Dendritic cell treated with granulocyte-macrophage colony-stimulating factor and Interleukin-4, amounts not matched to agents 40 ng/mL and 50 ng/mL, for 4 days (primary cell): ENCODE measurements at regions not wholly inside any gene's neighbourhood (a gene's known extent, or its start where the extent isn't known, plus 50 kb on each side); places are given as distances from the start of the nearest gene placed in this dataset.
A peak's percentile ranks its signal among the peaks of the same experiment; 100 is the strongest.
"Not testable (repeated sequence)": the region's sequence is repeated elsewhere in the genome, so short reads cannot be mapped to it uniquely, and the experiment has no call there.

ENCODE experiments used
- H3K27ac Mint-ChIP-seq: one replicate; pipeline ENCODE4 v1.8.0; 2022; ENCODE audit warnings: mild to moderate bottlenecking, mixed read lengths
- H3K27me3 Mint-ChIP-seq: one replicate; pipeline ENCODE4 v1.8.0; 2022; ENCODE audit warnings: mild to moderate bottlenecking, mixed read lengths
- H3K36me3 Mint-ChIP-seq: one replicate; pipeline ENCODE4 v1.8.0; 2022; ENCODE audit warnings: low read depth, mixed read lengths
- H3K4me1 Mint-ChIP-seq: one replicate; pipeline ENCODE4 v1.8.0; 2022; ENCODE audit warnings: low read depth, mixed read lengths
- H3K4me3 Mint-ChIP-seq: one replicate; pipeline ENCODE4 v1.8.0; 2022; ENCODE audit warnings: mild to moderate bottlenecking, moderate library complexity, mixed read lengths
- H3K9me3 Mint-ChIP-seq: one replicate; pipeline ENCODE4 v1.8.0; 2022; ENCODE audit warnings: mixed read lengths
- intact Hi-C: fragments of 100-400 bp; cut with micrococcal nuclease; formaldehyde crosslinking; loops from one replicate; pipeline ENCODE4 v1.15.0; 2022

DNA sequence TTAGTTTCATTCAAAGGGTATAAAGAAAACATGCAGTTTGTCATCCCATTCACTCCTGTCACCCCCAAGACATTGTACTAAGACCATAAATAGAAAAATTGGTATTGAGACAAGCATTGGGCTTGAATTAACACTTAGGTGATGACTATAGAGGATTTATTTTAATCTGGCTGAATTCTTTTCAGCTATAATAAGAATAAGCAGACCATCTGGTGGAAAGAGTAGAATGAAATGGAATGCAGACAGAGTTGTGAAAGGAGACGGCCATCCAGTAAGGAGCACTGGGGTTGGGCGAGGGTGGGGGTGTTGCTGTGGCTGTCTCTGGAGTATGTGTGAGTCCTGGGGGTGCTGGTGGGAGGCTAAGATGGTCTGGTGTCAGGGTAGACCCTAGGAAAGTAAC lies 125.0 kb upstream of the IVNS1ABP start:
- no peak overlapping the region for H3K4me3 Mint-ChIP-seq
- H3K27ac Mint-ChIP-seq, result no peak overlapping the region
- H3K36me3 Mint-ChIP-seq, result no peaks in the 10 kb centered on the region
- no peaks in the 10 kb centered on the region for H3K9me3 Mint-ChIP-seq
- H3K27me3 Mint-ChIP-seq, result no peaks in the 10 kb centered on the region
- intact Hi-C loops, result loop anchor here (10.0 kb wide), 1 partner anchor 233 kb away; no protein-coding TSS in a partner anchor
- H3K4me1 Mint-ChIP-seq, result peaks cover 15% of the 10 kb centered on the region

DNA sequence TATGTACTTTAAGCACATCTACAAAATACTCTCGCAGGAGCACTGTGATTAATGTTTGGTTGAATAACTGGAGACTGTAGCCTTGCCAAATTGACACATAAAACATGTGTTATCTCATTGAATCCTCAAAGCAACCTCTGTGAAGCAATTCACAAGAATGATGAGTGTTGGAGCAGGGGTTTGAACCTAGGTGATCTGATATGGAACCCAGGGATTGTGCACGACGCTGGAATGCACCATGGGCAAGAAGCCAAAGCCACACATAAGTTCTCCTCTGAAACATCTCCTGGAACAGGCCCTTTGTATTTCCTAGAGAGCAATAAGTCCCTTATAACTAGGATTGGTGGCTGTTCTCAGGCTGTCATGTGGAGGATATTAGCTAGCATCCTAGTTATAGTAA lies 124.6 kb upstream of the IVNS1ABP start:
- Mint-ChIP-seq H3K4me1 (peaks cover 15% of the 10 kb centered on the region), H3K9me3 (no peaks in the 10 kb centered on the region), H3K27ac (no peak overlapping the region), H3K4me3 (no peak overlapping the region), H3K27me3 (no peaks in the 10 kb centered on the region), H3K36me3 (no peaks in the 10 kb centered on the region)
- intact Hi-C loops, result loop anchor here (2.0 to 10.0 kb wide), 2 partner anchors 125 to 233 kb away; partner anchors contain the start of gene IVNS1ABP

DNA sequence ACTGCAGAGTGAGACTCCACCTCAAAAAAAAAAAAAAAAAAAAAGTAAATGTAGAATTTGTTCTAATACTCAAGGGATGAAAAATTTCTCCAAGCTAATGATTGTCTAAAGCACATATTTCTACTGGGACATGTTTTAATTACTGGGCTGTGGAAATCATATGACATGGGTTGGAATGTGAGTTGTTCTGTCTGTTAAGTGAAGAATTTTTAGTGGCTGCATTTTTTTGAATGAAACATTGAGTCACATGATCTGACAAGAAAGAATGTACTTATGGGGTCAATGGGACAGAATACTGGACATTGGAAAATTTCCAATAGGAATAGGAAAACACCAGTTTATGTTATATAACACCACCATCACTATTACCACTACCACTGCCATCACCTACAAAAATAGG lies 123.8 kb upstream of the IVNS1ABP start:
- intact Hi-C loops, result loop anchor here (2.0 to 10.0 kb wide), 2 partner anchors 124 to 234 kb away; partner anchors contain the start of gene IVNS1ABP
- Mint-ChIP-seq H3K4me3 (no peak overlapping the region), H3K27ac (no peak overlapping the region), H3K36me3 (no peaks in the 10 kb centered on the region), H3K9me3 (no peaks in the 10 kb centered on the region), H3K4me1 (peaks cover 15% of the 10 kb centered on the region), H3K27me3 (no peaks in the 10 kb centered on the region)

DNA sequence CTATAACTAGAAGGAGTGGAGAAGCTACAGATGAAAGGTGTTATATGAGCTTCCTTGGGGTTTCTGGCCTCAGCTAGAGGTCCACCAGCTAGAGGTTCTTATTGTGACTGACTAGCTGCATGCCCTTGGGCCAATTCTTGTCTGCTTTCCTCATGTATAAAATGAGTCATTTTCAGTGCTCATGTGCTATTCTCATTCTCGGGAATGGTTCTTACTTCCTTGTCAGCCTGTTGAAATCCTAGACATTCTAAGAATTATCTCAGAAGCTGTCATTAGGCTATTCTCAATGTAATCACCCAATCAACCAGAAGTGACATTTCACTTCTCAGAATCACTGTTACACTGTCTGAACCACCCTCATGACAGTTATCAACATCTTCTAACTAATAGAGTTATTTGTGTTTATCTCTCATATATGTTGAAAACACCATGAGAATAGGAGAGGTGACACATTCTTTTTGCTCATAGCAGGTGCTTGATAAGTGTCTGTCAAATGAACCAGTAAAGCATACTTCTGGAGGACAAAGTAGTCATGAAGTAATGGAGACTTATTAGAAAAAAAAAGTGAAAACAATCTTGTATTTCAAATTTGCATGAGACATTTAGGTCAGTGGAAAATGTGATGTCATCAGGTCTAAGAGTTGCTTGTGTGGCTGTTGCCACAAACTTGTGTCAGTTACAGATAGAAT lies 122.8 kb upstream of the IVNS1ABP start:
- H3K4me1 Mint-ChIP-seq, result peaks cover 15% of the 10 kb centered on the region
- no peaks in the 10 kb centered on the region for H3K36me3 Mint-ChIP-seq
- no peaks in the 10 kb centered on the region for H3K9me3 Mint-ChIP-seq

DNA sequence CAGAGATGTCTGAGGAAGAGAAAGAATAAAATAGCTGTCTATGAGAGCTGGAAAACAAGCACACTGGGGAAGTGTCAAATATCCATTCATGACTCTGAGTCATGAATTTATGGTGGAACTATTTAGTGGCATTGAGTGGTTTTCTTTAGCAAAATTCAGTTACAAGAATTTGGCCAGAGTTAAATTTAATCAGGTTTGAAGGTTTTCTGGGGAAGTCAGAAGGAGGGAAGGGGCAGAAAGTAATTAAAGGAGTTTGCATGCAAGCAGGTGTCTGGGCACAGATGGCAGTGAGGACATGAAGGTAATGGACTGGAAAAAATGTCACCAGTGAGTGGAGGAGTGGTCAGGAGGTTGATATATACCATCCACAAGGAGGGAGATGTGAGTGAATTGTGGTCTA lies 121.9 kb upstream of the IVNS1ABP start:
- Mint-ChIP-seq H3K27me3 (no peaks in the 10 kb centered on the region), H3K4me3 (no peak overlapping the region), H3K27ac (no peak overlapping the region), H3K9me3 (no peaks in the 10 kb centered on the region), H3K4me1 (peaks cover 15% of the 10 kb centered on the region), H3K36me3 (no peaks in the 10 kb centered on the region)
- intact Hi-C loops, result no loop called here

More for the DNA sequence above, 122.8 kb upstream of the IVNS1ABP start:
- Mint-ChIP-seq H3K27ac (no peak overlapping the region), H3K27me3 (no peaks in the 10 kb centered on the region), H3K4me3 (no peak overlapping the region)
- intact Hi-C loops, result loop anchor here (2.0 to 10.0 kb wide), 2 partner anchors 123 to 235 kb away; partner anchors contain the start of gene IVNS1ABP

DNA sequence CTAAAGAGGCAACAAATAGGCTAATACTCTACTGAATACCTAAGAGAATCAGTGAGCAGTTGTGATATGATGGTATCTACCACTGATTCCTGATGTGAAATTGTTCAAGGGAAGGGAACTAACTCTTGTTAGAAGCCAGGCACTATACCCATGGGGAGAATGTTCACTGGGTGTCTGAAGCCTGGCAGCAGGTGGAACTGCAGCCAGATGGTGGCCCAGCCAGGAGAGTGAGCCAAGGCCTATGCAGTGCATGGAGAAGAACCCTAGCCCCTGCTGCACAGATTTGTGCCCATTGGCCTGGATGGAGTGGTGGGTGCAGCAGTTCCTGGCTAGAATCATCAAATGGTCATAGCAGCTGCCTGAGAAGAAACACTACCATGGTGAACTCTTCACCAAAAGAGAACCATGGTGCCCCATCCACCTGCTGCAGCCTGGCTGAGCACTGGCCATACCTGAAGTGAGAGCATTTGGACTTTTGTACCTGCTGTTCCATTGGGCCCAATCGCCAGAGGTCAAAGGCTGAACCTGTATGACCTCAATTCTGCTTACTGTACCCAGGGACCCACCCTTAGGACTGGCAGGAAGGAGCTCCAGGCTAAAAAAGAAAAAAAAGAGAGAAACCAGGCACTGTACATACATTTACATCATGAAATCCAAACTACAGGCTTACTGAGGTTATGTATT lies 118.8 kb upstream of the IVNS1ABP start:
- H3K27ac Mint-ChIP-seq, result no peak overlapping the region
- no peaks in the 10 kb centered on the region for H3K36me3 Mint-ChIP-seq
- no peaks in the 10 kb centered on the region for H3K4me1 Mint-ChIP-seq
- intact Hi-C loops, result no loop called here
- H3K27me3 Mint-ChIP-seq, result no peaks in the 10 kb centered on the region
- H3K9me3 Mint-ChIP-seq, result no peaks in the 10 kb centered on the region
- no peak overlapping the region for H3K4me3 Mint-ChIP-seq

DNA sequence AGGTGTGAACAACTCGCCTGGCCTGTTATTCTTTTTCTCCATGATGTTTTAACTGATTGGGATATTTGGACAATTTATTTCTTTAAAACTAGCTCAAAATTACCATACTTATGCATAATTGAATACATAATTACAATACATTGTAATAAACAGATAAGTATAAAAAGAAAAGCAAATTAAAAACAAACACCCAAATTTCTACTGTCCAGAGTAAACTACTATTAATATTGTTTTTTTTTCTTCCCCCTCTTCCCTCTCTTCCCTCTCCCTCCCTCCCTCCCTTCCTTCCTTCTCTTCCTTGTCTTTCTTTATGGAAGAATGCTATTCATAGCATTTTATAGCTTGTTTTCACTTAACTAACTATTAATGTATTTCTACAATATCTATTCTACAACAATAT lies 117.7 kb upstream of the IVNS1ABP start:
- Mint-ChIP-seq H3K36me3 (no peaks in the 10 kb centered on the region), H3K4me1 (no peaks in the 10 kb centered on the region), H3K27ac (no peak overlapping the region), H3K27me3 (no peaks in the 10 kb centered on the region), H3K4me3 (no peak overlapping the region), H3K9me3 (peaks cover 3% of the 10 kb centered on the region)
- intact Hi-C loops, result no loop called here

DNA sequence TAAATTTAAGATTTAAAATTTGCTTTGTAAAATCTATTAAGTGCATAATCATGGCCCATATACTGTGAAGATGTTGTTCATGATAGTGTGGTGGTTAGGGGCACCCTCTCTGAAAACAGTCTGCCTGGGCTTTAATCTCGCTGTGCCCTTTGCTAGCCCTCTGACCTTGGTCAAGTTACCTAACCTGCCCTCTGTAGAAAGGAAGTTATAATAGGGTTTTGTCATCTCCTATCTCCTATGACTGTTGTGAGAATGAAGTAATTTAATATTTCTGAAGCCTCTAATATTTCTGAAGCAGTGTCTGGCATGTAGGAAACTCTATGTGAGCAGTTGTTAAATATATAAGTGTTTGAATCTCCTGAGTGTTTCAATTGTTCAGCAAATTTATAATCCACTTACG lies 116.6 kb upstream of the IVNS1ABP start:
- Mint-ChIP-seq H3K27me3 (no peaks in the 10 kb centered on the region), H3K4me3 (no peak overlapping the region), H3K27ac (no peak overlapping the region), H3K9me3 (peaks cover 13% of the 10 kb centered on the region), H3K4me1 (no peaks in the 10 kb centered on the region), H3K36me3 (no peaks in the 10 kb centered on the region)
- intact Hi-C loops, result no loop called here

DNA sequence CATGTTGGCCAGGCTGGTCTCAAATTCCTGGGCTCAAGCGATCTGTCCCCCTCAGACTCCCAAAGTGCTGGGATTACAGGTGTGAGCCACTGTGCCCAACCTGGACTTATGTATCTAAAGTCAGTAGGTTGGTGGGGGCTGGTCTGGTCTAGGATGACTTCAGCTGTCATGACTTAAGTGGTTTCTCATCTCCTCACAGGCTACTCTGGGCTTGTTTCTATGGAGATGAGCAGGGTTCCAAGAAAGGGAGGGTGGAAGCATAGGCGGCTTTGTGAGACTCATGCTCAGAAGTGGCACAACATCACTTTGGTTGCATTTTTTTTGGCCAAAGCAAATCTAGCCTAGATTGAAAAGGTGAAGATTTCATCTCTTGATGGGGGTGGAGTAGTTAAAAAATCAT lies 115.9 kb upstream of the IVNS1ABP start:
- no peaks in the 10 kb centered on the region for H3K36me3 Mint-ChIP-seq
- no peaks in the 10 kb centered on the region for H3K27me3 Mint-ChIP-seq
- intact Hi-C loops, result no loop called here
- H3K9me3 Mint-ChIP-seq, result peaks cover 13% of the 10 kb centered on the region
- H3K27ac Mint-ChIP-seq, result no peak overlapping the region
- H3K4me1 Mint-ChIP-seq, result peaks cover under 1% of the 10 kb centered on the region
- H3K4me3 Mint-ChIP-seq, result no peak overlapping the region

DNA sequence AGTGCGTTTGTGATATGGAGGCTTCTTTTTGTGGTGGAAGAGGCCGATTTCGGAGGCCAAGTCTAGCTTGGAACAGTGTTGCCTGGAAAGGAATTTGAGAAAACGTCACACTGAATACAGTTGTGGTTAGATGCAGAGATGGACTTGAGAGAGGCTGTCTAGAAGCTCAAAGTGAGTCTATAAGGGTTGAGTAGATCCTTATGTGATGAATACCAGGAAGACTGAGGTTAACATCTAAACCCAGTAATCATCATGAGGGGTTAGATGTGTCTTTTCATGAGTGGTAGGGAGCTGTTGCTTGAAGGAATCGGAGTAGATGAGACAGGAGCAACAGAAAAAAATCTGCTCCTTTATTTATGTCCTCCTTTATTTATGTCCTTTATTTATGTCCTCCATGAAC lies 114.6 kb upstream of the IVNS1ABP start:
- Mint-ChIP-seq H3K36me3 (no peaks in the 10 kb centered on the region), H3K9me3 (peaks cover 13% of the 10 kb centered on the region), H3K27me3 (no peaks in the 10 kb centered on the region), H3K27ac (no peak overlapping the region), H3K4me3 (no peak overlapping the region), H3K4me1 (peaks cover 8% of the 10 kb centered on the region)
- intact Hi-C loops, result no loop called here

DNA sequence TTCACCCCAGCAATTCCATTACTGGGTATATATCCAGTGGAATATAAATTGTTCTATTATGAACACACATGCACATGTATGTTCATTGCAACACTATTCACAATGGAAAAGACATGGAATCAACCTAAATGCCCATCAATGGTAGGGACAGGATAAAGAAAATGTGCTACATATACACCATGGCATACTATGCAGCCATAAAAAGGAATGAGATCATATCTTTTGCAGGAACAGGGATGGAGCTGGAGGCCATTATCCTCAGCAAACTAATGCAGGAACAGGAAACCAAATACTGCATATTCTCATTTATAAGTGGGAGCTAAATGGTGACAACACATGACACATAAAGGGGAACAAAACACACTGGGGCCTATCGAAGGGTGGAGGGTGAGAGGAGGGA lies 112.6 kb upstream of the IVNS1ABP start:
- H3K9me3 Mint-ChIP-seq, result peaks cover 13% of the 10 kb centered on the region
- H3K27me3 Mint-ChIP-seq, H3K27ac Mint-ChIP-seq, H3K4me3 Mint-ChIP-seq, intact Hi-C loops, H3K36me3 Mint-ChIP-seq: not testable (repeated sequence)
- peaks cover 16% of the 10 kb centered on the region for H3K4me1 Mint-ChIP-seq

DNA sequence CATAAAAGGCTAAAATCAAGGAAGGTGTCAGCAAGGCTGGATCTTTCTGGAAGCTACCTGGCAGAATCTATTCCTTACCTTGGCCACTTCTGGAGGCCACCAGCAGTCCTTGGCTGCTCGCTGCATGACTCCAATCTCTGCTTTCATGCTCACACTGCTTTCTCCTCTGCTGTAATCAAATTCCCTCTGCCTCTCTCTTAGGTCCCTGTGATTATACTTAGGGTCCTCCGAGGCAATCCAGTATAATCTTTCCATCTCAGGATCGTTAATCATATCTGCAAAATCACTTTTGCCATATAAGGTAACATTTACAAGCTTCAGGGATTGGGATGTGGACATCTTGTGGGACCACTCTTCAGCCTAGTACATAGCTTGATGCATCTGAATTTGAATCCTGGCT lies 110.7 kb upstream of the IVNS1ABP start:
- Mint-ChIP-seq H3K36me3 (no peaks in the 10 kb centered on the region), H3K27ac (peak overlapping the region; percentile 15), H3K9me3 (peaks cover 13% of the 10 kb centered on the region), H3K4me3 (no peak overlapping the region), H3K4me1 (peaks cover 19% of the 10 kb centered on the region), H3K27me3 (no peaks in the 10 kb centered on the region)
- intact Hi-C loops, result no loop called here

DNA sequence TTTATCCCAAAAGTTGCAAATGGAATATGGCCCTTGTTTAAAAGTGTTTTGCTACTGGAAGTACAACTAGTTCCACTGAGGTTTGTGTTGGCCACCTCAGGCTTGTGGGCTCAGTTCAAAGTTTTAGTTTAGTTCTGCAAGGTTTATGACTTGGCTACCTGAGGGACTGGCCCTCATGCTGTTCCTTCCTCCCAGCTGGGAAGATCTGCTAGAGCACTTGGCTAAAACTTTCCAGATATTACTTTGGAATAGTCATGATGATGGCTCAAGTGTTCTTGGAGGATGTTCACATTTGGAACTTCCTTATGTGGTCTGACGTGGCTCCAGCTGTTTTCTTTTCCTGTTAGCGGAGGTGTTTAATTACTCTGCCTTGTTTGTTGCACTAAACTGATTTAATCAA lies 110.2 kb upstream of the IVNS1ABP start:
- Mint-ChIP-seq H3K9me3 (peaks cover 13% of the 10 kb centered on the region), H3K27me3 (no peaks in the 10 kb centered on the region), H3K27ac (peak overlapping the region; percentile 15), H3K4me1 (peaks cover 19% of the 10 kb centered on the region), H3K4me3 (no peak overlapping the region), H3K36me3 (no peaks in the 10 kb centered on the region)
- intact Hi-C loops, result no loop called here

DNA sequence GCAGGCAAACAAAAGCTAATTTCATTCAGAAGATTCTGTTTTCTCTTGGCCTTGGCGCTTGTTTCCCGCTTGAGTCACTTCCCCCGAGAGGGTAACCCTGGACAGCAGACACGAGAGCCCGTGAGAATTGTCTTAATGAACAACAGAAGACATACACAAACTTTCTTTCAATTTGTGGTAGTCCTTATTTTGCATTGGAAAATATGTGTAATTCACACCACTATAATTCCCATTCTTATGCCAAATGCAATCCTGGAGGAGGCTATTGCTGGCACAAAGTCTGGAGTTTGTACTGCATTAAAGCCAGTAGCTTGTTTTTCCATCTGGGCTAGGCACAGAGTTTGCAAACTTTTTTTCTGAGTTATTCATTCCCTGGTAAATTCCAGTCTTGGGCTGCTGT lies 109.8 kb upstream of the IVNS1ABP start:
- H3K9me3 Mint-ChIP-seq, result peaks cover 13% of the 10 kb centered on the region
- no peaks in the 10 kb centered on the region for H3K27me3 Mint-ChIP-seq
- H3K4me3 Mint-ChIP-seq, result no peak overlapping the region
- H3K4me1 Mint-ChIP-seq, result peaks cover 19% of the 10 kb centered on the region
- no peaks in the 10 kb centered on the region for H3K36me3 Mint-ChIP-seq
- intact Hi-C loops, result no loop called here
- no peak overlapping the region for H3K27ac Mint-ChIP-seq
